GM18951 (cell line): ENCODE measurements at regions not wholly inside any gene's neighbourhood (a gene's known extent, or its start where the extent isn't known, plus 50 kb on each side); places are given as distances from the start of the nearest gene placed in this dataset.
"Not testable (repeated sequence)": the region's sequence is repeated elsewhere in the genome, so short reads cannot be mapped to it uniquely, and the experiment has no call there.

Source experiments
- POLR2A ChIP-seq: IDR thresholded peaks from 4 replicates; pipeline ENCODE4 v1.6.1; 2011; ENCODE audit warnings: mild to moderate bottlenecking; ENCODE audit not compliant: insufficient read length, insufficient read depth; ENCODE audit errors: extremely low read depth
- in situ Hi-C: fragments of 300-500 bp; cut with MboI; formaldehyde crosslinking; loops from one replicate; pipeline ENCODE4 v1.12.0; 2022; ENCODE audit warnings: low sequenced_read_pairs, mixed read lengths, inconsistent platforms; ENCODE audit not compliant: unreplicated experiment

DNA sequence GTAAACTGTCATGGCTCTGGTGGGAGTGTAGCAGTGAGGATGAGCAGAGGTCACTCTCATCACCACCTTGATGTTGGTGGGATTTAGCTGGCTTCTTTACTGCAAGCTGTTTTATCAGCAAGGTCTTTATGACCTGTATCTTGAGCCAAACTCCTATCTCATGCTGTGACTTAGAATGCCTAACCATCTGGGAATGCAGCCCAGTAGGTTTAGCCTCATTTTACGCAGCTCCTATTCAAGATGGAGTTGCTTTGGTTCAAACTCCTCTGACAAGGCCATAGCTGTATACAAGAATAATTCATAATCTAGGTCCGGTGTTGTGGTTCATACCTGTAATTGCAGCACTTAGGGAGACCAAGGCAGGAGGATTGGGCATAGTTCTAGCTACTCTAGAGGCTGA lies 85.1 kb downstream of the ARRDC3 start:
- TF ChIP-seq POLR2A, result no peak
- in situ Hi-C loops, result no loop called here

DNA sequence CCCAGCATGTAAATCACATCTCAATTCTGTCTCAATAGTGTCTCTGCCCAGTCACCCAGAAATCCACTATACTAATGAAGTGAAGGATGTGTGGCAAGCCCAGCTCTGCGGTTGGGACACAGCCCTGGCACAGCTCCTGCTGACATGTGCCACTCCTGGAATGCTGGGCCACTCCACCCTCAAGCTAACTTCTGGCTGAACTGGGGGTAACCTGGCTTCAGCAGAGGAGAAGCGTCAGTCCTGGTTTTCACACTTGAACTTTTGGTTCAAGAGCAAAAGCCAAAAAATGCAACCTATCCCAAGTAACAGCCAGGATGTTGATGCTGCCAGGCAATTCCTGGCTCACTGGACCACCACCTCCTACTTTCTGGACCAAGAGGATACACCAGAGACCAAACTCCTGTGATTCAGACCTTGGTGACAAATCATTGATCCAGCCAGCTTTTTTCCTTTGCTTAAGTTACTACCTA lies 86.4 kb downstream of the ARRDC3 start:
- in situ Hi-C loops, result no loop called here
- TF ChIP-seq POLR2A, result no peak

DNA sequence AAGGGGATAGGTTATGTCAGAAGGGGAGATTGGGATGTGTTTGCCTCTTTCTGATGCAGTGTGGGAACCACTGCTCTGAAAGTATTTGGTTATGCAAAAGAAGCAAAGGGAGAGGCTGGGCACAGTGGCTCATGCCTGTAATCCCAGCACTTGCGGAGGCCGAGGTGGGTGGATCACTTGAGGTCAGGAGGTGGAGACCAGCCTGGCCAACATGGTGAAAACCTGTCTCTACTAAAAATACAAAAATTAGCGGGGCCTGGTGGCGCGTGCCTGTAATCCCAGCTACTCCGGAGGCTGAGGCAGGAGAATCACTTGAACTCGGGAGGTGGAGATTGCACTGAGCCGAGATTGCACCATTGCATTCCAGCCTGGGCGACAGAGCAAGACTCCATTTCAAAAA lies 87.0 kb downstream of the ARRDC3 start:
- in situ Hi-C loops, result not testable (repeated sequence)

DNA sequence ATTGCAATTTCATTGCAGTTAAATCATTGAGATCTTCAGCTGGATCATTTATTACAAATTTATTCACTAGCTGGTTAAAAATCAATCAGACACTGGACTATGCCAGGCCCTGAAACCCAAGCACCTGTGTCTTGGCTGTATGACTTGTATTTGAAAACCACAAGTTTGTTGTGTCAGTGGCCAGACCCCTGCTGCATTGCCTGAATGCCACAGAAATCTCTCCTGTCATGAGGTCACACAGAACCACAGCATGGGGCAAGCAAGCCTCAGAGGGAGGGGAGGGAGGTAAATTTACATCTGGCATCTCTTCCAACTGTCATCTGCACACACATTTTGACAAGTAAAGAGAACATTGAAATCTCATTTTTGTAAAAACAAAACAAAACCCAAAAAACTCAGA lies 90.0 kb downstream of the ARRDC3 start:
- no peak for TF ChIP-seq POLR2A
- in situ Hi-C loops, result no loop called here

DNA sequence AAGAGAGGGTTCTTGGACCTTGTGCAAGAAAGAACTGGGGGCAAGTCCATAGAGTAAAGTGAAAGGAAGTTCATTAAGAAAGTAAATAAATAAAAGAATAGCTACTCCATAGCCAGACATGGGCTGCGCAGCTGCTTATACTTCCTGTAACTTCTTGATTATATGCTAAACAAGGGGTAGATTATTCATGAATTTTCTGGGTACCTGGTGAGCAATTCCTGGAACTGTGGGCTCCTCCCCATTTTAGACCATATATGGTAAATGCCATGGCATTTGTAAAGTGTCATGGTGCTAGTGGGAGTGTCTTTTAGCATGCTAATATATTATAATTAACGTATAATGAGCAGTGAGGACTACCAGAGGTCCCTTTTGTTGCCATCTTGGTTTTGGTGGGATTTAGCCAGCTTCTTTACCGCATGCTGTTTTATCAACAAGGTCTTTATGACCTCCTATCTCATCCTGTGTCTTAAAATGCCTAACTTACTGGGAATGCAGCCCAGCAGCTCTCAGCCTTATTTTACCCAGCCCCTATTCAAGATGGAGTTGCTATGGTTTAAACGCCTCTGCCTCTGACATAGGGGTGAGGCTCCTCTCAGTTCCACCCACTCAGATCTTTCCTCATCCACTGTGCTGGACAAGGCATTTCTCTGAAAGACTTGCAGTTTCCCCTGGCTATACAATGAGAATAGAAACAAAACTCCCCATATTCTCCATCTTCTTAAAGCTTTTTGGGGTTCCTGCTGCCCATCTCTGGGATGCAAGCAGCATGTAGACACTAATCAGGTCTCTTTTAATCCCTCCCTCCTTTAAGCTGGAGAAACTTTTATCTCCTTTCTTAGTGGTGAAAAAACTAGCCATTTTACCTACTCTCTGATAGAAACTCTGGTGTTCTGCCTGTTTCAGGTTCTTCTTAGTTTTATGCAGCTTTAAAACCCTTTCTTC lies 91.2 kb downstream of the ARRDC3 start:
- no peak for TF ChIP-seq POLR2A
- in situ Hi-C loops, result no loop called here

DNA sequence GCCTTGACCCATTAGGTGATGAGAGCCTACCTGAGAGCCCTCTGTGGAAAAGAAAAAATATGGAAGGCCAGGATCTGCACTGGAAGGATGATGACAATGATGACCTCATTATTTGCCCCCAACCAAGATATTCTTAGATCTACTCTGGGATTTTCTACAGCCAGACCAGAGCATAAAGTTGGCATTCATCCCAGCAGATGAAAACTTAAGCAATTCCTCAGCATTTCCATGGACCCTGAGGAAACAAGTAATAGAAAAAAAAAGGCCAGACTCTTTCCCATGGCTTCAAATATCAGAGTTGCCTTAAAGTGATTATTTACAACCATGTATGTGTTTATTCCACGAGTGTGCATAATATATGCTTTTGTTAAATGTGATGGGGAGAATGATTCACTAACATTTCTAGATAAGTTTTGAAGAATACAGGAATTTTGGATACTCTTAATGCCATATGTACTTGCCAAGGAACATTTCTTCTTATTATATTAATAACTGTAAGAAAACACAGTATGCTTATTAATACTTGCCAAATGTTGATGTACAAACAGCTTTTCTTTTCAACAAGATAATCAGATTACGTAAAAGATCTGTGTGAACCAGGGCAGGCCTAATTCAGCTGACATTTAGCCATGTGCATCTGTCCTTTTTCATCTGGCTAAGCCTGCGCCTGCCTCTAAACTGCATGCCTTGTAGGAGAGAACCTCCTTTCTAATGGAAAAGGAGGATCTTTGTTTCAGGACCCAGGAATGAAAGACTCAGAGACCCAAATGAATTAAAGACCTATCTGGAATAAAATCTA lies 94.8 kb downstream of the ARRDC3 start:
- TF ChIP-seq POLR2A, result no peak

DNA sequence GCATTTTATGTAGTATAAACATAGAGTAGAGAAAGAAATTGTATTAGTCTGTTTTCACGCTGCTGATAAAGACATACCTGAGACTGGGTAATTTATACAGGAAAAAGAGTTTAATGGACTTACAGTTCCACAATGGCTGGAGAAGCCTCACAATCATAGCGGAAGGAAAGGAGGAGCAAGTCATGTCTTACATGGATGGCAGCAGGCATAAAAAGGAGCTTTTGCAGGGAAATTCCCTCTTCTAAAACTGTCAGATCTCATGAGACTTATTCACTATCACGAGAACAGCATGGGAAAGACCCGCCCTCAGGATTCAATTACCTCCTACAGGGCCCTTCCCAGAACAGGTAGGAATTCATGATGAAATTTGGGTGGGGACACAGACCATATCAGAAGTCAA lies 98.1 kb downstream of the ARRDC3 start:
- in situ Hi-C loops, result not testable (repeated sequence)

More for the DNA sequence above, 94.8 kb downstream of the ARRDC3 start:
- in situ Hi-C loops, result no loop called here

DNA sequence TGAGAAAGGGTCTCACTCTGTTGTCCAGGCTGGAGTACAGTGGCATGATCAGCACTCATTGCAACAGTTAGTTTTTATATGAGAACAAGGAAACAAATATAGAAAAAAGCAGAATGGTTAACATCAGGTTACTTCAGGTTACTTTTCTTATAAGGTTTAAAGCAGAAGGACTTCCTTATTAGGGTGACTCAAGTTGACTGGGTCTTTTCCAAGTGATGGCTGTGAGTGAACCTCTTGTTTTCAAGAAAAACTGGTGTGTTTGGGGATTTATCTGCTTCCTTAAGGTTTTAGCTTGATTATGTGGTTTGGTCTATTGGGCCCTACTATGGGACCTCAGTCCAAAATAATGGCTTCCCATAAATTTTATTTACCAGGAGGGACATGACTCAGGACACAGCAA lies 99.2 kb downstream of the ARRDC3 start:
- TF ChIP-seq POLR2A, result no peak
- in situ Hi-C loops, result no loop called here

DNA sequence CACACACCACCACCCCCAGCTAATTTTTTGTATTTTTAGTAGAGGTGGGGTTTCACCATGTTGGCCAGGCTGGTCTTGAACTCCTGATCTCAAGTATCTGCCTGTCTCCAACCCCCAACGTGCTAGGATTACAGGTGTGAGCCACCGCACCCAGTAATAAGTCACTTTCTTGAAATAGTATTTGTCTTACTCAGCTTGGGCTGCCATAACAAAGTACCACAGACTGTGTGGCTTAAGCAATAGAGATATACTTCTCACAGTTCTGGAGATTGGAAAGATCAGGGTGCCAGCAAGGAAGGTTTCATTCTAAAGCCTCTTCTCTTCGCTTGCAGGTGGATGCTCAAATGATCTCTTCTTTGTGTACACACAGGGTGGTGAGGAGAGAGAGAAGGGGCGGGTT lies 99.8 kb downstream of the ARRDC3 start:
- TF ChIP-seq POLR2A, result no peak
- in situ Hi-C loops, result no loop called here

DNA sequence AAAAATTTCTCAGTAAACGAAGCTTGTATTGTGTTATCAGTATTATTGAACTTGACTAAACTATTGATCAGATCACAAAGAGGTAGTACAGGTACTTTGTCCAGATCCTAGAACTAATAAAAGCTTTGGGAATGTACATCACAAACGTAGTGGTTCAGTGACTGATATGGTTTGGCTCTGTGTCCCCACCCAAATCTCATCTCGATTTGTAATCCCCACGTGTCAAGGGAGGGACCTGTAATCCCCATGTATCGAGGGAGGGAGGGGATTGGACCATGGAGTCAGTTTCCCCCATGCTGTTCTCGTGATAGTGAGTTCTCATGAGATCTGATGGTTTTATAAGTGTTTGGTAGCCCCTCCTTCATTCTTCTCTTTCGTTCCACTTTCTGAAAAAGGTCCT lies 100.9 kb downstream of the ARRDC3 start:
- no peak for TF ChIP-seq POLR2A
- in situ Hi-C loops, result no loop called here

DNA sequence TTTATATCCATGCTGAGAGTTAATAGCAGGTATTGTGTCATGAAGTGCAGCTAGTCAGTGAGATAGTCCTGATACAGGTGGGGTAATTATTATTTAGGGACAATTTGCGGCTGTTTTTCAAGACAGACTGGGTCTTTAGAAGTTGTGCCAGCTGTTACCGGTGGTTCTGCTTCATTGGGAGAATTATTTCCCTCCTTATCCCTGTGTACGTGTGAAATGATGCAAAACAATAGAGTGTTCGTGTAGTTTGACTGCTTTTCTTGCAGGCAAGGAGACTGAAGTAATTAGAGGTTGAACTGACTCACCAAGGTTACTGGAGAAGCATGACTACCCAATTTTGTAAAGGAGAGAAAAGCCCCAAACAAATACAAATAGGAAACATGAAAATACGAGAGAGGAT lies 101.7 kb downstream of the ARRDC3 start:
- in situ Hi-C loops, result no loop called here
- no peak for TF ChIP-seq POLR2A

DNA sequence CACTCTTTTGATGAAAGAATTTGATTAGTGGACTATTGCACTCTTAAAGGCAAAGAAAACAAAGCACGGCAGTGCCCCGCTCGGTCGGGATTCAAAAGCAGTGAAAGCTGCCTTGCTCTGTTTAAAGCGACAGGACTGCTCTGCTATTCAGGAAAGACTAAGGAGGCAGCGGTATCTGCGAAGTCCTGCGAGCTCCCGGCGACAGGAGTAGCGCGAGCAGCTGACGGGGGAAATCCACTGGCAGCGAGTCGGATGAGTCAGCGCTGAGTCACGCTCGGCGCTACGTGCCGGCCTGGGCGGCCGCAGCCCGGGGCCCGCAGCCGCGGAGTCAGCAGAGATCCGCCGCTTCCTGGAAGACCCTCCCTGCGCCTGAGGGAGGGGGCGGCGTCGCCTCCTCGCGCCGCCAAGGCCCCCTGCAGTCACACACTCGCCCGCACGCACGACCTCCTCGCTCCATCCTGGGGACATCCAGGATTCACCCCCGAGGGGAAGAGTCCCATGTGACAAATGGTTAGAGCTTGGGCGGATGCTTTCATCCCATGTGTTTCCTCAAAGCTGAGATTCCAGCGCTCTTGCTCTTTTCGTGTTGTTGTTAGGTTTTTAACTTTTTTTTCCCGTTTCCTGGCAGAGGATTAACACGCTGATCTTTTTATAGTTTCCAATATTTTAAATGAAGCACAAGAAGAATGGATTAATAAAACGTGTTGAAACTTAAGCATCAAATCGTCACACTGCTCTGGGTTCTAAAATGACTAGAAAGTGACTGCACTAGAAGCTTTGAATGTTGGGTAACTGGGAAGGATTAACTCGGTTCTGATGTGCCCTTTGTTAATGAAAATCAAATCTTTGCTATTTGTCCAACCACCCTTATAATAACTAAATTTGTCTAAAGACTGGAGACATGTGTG lies 102.5 kb downstream of the ARRDC3 start:
- TF ChIP-seq POLR2A, result no peak
- in situ Hi-C loops, result no loop called here

DNA sequence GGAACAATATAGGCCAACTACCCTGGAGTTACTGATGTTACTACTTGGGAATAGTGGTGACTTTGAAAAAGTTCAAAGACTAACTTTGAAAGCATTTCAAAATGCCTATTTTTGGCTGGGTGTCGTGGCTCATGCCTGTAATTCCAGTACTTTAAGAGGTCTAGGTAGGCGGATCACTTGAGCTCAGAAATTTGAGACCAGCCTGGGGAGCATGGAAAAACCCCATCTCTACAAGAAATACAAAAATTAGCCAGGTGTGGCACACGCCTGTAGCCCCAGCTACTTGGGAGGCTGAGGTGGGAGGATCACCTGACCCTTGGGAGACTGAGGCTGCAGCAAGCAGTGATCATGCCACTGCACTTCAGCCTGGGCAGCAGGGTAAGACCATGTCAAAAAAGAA lies 105.3 kb downstream of the ARRDC3 start:
- no peak for TF ChIP-seq POLR2A
- in situ Hi-C loops, result no loop called here
